HG02759 (cell line): ENCODE measurements at regions not wholly inside any gene's neighbourhood (a gene's known extent, or its start where the extent isn't known, plus 50 kb on each side); places are given as distances from the start of the nearest gene placed in this dataset.

ENCODE experiments used
- ATAC-seq: cut with Tn5 transposase; IDR thresholded peaks from one replicate; pipeline ENCODE4 v1.9.1; 2021; ENCODE audit warnings: mild to moderate bottlenecking, moderate library complexity; ENCODE audit not compliant: unreplicated experiment

- ATAC-seq: no peak
Observed at GRCh38 chr17:27991462-27991993, 50.9 kb upstream of the NLK start.
